SK-N-SH treated with all-trans-retinoic acid at 6 μM for 48 hours (cell line): ENCODE measurements at regions not wholly inside any gene's neighbourhood (a gene's known extent, or its start where the extent isn't known, plus 50 kb on each side); places are given as distances from the start of the nearest gene placed in this dataset.

Experiments
- ATAC-seq: fragments of 200-7000 bp; cut with Tn5 transposase; 3 replicates; pipeline ENCODE4 v1.9.1; 2020; ENCODE audit warnings: mild to moderate bottlenecking, moderate library complexity
- ARNTL ChIP-seq: fragments of 450-650 bp; formaldehyde crosslinking; IDR thresholded peaks from 2 replicates; pipeline ENCODE4 v1.5.0; 2020; ENCODE audit warnings: low read depth, mild to moderate bottlenecking, moderate library complexity, borderline replicate concordance
- BACH2 ChIP-seq: fragments of 250-450 bp; sonication (Bioruptor Pico); IDR thresholded peaks from 2 replicates; pipeline ENCODE4 v1.9.0; 2021; ENCODE audit warnings: mild to moderate bottlenecking, borderline replicate concordance
- CSDC2 ChIP-seq: fragments of 250-450 bp; sonication (Bioruptor Pico); IDR thresholded peaks from 2 replicates; pipeline ENCODE4 v1.5.0; 2020; ENCODE audit warnings: mild to moderate bottlenecking, moderate library complexity
- ESRRG ChIP-seq: fragments of 250-450 bp; sonication (Bioruptor Pico); IDR thresholded peaks from 2 replicates; pipeline ENCODE4 v1.6.1; 2021; ENCODE audit warnings: mild to moderate bottlenecking
- GLIS3 ChIP-seq: fragments of 250-450 bp; sonication (Bioruptor Pico); IDR thresholded peaks from 2 replicates; pipeline ENCODE4 v1.5.0; 2020; ENCODE audit warnings: mild to moderate bottlenecking, moderate library complexity
- OSR1 ChIP-seq: fragments of 250-450 bp; sonication (Bioruptor Pico); IDR thresholded peaks from 2 replicates; pipeline ENCODE4 v1.8.0; 2022; ENCODE audit warnings: moderate library complexity, mild to moderate bottlenecking, inconsistent platforms
- PPARA ChIP-seq: fragments of 250-450 bp; sonication (Bioruptor Pico); IDR thresholded peaks from 2 replicates; pipeline ENCODE4 v1.5.0; 2020; ENCODE audit warnings: mild to moderate bottlenecking, borderline replicate concordance
- RARB ChIP-seq: fragments of 250-450 bp; sonication (Bioruptor Pico); IDR thresholded peaks from 2 replicates; pipeline ENCODE4 v1.8.0; 2021; ENCODE audit warnings: mild to moderate bottlenecking, moderate library complexity
- SNAI2 ChIP-seq: fragments of 250-450 bp; sonication (Bioruptor Pico); IDR thresholded peaks from 2 replicates; pipeline ENCODE4 v1.5.0; 2020; ENCODE audit warnings: mild to moderate bottlenecking, moderate library complexity
- TCF4 ChIP-seq: fragments of 250-450 bp; sonication (Bioruptor Pico); IDR thresholded peaks from 2 replicates; pipeline ENCODE4 v1.8.0; 2021; ENCODE audit warnings: mild to moderate bottlenecking, moderate library complexity, borderline replicate concordance
- TOX ChIP-seq: fragments of 250-450 bp; sonication (Bioruptor Pico); IDR thresholded peaks from 2 replicates; pipeline ENCODE4 v1.8.0; 2021; ENCODE audit warnings: mild to moderate bottlenecking, moderate library complexity, borderline replicate concordance
- ZC3H10 ChIP-seq: fragments of 250-450 bp; sonication (Bioruptor Pico); IDR thresholded peaks from 2 replicates; pipeline ENCODE4 v1.5.1; 2021; ENCODE audit warnings: mild to moderate bottlenecking, moderate library complexity
- ZFP3 ChIP-seq: fragments of 250-450 bp; sonication (Bioruptor Pico); IDR thresholded peaks from 2 replicates; pipeline ENCODE4 v1.5.0; 2020; ENCODE audit warnings: mild to moderate bottlenecking, moderate library complexity
- ZFP30 ChIP-seq: fragments of 450-650 bp; formaldehyde crosslinking; IDR thresholded peaks from 2 replicates; pipeline ENCODE4 v1.5.0; 2022; ENCODE audit warnings: mild to moderate bottlenecking, moderate library complexity
- ZNF565 ChIP-seq: fragments of 450-650 bp; formaldehyde crosslinking; conservative IDR thresholded peaks from 2 replicates; pipeline ENCODE4 v1.5.0; 2020; ENCODE audit warnings: low read depth, mild to moderate bottlenecking, moderate library complexity
- ZNF70 ChIP-seq: fragments of 450-650 bp; formaldehyde crosslinking; IDR thresholded peaks from 2 replicates; pipeline ENCODE4 v1.5.0; 2020; ENCODE audit warnings: mild to moderate bottlenecking, moderate library complexity
- ZNF8 ChIP-seq: fragments of 450-650 bp; formaldehyde crosslinking; IDR thresholded peaks from 2 replicates; pipeline ENCODE4 v1.5.0; 2020; ENCODE audit warnings: mild to moderate bottlenecking, moderate library complexity
- TF ChIP-seq, protein P1 (sequence below): fragments of 250-450 bp; sonication (Bioruptor Pico); IDR thresholded peaks from 2 replicates; pipeline ENCODE4 v1.5.1; 2021; ENCODE audit warnings: mild to moderate bottlenecking, moderate library complexity
- TF ChIP-seq, protein P2 (sequence below): fragments of 250-450 bp; sonication (Bioruptor Pico); IDR thresholded peaks from 2 replicates; pipeline ENCODE4 v1.5.1; 2020; ENCODE audit warnings: low read depth, mild to moderate bottlenecking, moderate library complexity
- TF ChIP-seq, protein P3 (sequence below): fragments of 250-450 bp; sonication (Bioruptor Pico); IDR thresholded peaks from 2 replicates; pipeline ENCODE4 v1.8.0; 2020; ENCODE audit warnings: mild to moderate bottlenecking, moderate library complexity, borderline replicate concordance
- TF ChIP-seq, protein P4 (sequence below): fragments of 250-450 bp; sonication (Bioruptor Pico); IDR thresholded peaks from 2 replicates; pipeline ENCODE4 v1.5.0; 2020; ENCODE audit warnings: mild to moderate bottlenecking, moderate library complexity
- TF ChIP-seq, protein P5 (sequence below): fragments of 250-450 bp; sonication (Bioruptor Pico); IDR thresholded peaks from 2 replicates; pipeline ENCODE4 v1.8.0; 2021; ENCODE audit warnings: low read depth, mild to moderate bottlenecking, moderate library complexity, borderline replicate concordance

DNA sequence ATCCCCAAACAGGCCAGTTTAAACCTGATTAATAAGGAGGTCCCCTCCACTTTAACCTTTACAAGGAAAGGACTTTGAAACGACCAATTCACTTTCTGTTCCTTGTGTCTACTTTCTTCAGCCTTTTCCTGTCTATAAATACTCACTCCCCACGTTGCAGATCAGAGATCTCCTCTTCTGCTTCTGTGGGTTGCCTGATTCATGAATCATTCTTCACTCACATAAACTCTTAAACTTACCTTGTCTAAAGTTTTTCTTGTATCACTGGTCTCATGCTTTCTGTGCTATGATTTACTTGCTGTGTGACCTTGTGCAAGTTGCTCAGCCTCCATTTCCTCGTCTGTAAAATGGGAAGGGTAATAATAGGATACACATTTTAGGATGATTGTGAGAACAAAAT lies 236.1 kb downstream of the QDPR start:
- ATAC-seq, result no peak
- TF ChIP-seq ZNF8 (CRISPR knock-in tag) (no peak), ZNF70 (no peak), TOX (CRISPR knock-in tag) (no peak), RARB (CRISPR knock-in tag) (no peak), ZFP30 (CRISPR knock-in tag) (no peak), SNAI2 (no peak), ZFP3 (CRISPR knock-in tag) (no peak), CSDC2 (CRISPR knock-in tag) (no peak), GLIS3 (no peak), PPARA (CRISPR knock-in tag) (no peak), ZNF565 (CRISPR knock-in tag) (no peak), TCF4 (CRISPR knock-in tag) (no peak), ARNTL (CRISPR knock-in tag) (no peak), OSR1 (no peak), BACH2 (CRISPR knock-in tag) (no peak)
- TF ChIP-seq, protein P1, sequence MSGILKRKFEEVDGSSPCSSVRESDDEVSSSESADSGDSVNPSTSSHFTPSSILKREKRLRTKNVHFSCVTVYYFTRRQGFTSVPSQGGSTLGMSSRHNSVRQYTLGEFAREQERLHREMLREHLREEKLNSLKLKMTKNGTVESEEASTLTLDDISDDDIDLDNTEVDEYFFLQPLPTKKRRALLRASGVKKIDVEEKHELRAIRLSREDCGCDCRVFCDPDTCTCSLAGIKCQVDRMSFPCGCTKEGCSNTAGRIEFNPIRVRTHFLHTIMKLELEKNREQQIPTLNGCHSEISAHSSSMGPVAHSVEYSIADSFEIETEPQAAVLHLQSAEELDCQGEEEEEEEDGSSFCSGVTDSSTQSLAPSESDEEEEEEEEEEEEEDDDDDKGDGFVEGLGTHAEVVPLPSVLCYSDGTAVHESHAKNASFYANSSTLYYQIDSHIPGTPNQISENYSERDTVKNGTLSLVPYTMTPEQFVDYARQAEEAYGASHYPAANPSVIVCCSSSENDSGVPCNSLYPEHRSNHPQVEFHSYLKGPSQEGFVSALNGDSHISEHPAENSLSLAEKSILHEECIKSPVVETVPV (CRISPR knock-in tag), result no peak
- TF ChIP-seq, protein P2, sequence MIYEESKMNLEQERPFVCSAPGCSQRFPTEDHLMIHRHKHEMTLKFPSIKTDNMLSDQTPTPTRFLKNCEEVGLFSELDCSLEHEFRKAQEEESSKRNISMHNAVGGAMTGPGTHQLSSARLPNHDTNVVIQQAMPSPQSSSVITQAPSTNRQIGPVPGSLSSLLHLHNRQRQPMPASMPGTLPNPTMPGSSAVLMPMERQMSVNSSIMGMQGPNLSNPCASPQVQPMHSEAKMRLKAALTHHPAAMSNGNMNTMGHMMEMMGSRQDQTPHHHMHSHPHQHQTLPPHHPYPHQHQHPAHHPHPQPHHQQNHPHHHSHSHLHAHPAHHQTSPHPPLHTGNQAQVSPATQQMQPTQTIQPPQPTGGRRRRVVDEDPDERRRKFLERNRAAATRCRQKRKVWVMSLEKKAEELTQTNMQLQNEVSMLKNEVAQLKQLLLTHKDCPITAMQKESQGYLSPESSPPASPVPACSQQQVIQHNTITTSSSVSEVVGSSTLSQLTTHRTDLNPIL (CRISPR knock-in tag), result no peak
- TF ChIP-seq, protein P3, sequence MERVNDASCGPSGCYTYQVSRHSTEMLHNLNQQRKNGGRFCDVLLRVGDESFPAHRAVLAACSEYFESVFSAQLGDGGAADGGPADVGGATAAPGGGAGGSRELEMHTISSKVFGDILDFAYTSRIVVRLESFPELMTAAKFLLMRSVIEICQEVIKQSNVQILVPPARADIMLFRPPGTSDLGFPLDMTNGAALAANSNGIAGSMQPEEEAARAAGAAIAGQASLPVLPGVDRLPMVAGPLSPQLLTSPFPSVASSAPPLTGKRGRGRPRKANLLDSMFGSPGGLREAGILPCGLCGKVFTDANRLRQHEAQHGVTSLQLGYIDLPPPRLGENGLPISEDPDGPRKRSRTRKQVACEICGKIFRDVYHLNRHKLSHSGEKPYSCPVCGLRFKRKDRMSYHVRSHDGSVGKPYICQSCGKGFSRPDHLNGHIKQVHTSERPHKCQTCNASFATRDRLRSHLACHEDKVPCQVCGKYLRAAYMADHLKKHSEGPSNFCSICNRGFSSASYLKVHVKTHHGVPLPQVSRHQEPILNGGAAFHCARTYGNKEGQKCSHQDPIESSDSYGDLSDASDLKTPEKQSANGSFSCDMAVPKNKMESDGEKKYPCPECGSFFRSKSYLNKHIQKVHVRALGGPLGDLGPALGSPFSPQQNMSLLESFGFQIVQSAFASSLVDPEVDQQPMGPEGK (CRISPR knock-in tag), result no peak
- TF ChIP-seq, protein P4, sequence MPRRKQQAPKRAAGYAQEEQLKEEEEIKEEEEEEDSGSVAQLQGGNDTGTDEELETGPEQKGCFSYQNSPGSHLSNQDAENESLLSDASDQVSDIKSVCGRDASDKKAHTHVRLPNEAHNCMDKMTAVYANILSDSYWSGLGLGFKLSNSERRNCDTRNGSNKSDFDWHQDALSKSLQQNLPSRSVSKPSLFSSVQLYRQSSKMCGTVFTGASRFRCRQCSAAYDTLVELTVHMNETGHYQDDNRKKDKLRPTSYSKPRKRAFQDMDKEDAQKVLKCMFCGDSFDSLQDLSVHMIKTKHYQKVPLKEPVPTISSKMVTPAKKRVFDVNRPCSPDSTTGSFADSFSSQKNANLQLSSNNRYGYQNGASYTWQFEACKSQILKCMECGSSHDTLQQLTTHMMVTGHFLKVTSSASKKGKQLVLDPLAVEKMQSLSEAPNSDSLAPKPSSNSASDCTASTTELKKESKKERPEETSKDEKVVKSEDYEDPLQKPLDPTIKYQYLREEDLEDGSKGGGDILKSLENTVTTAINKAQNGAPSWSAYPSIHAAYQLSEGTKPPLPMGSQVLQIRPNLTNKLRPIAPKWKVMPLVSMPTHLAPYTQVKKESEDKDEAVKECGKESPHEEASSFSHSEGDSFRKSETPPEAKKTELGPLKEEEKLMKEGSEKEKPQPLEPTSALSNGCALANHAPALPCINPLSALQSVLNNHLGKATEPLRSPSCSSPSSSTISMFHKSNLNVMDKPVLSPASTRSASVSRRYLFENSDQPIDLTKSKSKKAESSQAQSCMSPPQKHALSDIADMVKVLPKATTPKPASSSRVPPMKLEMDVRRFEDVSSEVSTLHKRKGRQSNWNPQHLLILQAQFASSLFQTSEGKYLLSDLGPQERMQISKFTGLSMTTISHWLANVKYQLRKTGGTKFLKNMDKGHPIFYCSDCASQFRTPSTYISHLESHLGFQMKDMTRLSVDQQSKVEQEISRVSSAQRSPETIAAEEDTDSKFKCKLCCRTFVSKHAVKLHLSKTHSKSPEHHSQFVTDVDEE (CRISPR knock-in tag), result no peak
- TF ChIP-seq, protein P5, sequence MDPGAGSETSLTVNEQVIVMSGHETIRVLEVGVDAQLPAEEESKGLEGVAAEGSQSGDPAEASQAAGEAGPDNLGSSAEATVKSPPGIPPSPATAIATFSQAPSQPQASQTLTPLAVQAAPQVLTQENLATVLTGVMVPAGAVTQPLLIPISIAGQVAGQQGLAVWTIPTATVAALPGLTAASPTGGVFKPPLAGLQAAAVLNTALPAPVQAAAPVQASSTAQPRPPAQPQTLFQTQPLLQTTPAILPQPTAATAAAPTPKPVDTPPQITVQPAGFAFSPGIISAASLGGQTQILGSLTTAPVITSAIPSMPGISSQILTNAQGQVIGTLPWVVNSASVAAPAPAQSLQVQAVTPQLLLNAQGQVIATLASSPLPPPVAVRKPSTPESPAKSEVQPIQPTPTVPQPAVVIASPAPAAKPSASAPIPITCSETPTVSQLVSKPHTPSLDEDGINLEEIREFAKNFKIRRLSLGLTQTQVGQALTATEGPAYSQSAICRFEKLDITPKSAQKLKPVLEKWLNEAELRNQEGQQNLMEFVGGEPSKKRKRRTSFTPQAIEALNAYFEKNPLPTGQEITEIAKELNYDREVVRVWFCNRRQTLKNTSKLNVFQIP (CRISPR knock-in tag), result no peak

DNA sequence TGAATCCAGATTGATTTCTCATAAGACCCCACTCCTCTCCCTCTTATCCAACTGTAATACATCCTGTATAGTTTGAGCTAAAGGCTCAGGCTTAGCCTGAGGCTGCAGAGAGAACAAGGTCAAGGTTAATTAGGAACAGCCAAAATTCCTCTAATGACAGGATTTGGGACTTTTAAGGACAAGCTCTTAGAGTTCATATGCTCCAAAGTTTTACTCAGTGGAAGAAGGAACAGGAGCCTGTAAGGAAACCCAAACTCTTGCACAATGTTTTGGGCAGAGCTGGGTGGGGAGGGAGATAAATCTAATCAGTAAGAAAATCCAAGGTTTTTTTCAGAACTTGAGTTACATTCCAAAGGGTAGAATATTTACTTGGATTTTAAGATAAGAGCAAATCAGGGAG lies 238.8 kb downstream of the QDPR start:
- ATAC-seq, result no peak
- TF ChIP-seq ARNTL (CRISPR knock-in tag), result no peak
- no peak for TF ChIP-seq ESRRG
- no peak for TF ChIP-seq ZFP3 (CRISPR knock-in tag)
- TF ChIP-seq ZNF565 (CRISPR knock-in tag), result no peak
- TF ChIP-seq ZC3H10 (CRISPR knock-in tag), result no peak
- TF ChIP-seq ZNF70, result no peak
- no peak for TF ChIP-seq BACH2 (CRISPR knock-in tag)
- TF ChIP-seq, protein P3 (CRISPR knock-in tag), result no peak
- TF ChIP-seq, protein P1 (CRISPR knock-in tag), result no peak
- no peak for TF ChIP-seq RARB (CRISPR knock-in tag)
- TF ChIP-seq GLIS3, result no peak
- no peak for TF ChIP-seq ZNF8 (CRISPR knock-in tag)
- TF ChIP-seq, all 23 proteins: peak for 0
